OCI-LY7 (cell line): ENCODE measurements at regions not wholly inside any gene's neighbourhood (a gene's known extent, or its start where the extent isn't known, plus 50 kb on each side); places are given as distances from the start of the nearest gene placed in this dataset.

Experiments used
- EZH2phosphoT487 ChIP-seq: fragments of 200-600 bp; sonication (generic); IDR thresholded peaks from 2 replicates; pipeline ENCODE4 v1.6.1; 2018; ENCODE audit warnings: low read depth, borderline replicate concordance, mild to moderate bottlenecking, mixed run types, antibody characterized with exemption, low read length, moderate library complexity, mixed read lengths
- TF ChIP-seq, protein P1 (sequence below): fragments of 200-600 bp; sonication (generic); conservative IDR thresholded peaks from 2 replicates; pipeline ENCODE4 v1.5.1; 2014; ENCODE audit warnings: mild to moderate bottlenecking, antibody characterized with exemption, low read length, moderate library complexity, mixed read lengths

DNA sequence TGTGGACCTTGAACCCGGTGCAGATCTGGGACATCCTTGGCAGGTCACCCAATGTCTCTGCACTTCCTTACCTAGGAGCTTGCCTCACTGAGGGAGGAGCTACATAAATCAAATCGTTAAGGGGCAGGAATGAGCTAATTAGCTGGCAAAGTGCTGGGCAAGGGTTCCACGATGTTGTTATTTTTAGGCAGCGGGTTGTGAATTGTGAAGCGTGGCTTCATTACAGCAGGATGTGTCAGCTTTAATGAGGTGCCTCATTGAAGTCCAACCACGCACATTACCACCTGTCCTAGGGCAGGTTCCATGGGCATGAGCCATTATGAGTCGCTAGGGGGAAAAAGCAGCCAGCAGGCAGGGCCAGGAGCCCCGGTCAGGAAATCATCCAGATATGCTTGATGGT lies 127.0 kb upstream of the AGAP1 start:
- TF ChIP-seq, protein P1, sequence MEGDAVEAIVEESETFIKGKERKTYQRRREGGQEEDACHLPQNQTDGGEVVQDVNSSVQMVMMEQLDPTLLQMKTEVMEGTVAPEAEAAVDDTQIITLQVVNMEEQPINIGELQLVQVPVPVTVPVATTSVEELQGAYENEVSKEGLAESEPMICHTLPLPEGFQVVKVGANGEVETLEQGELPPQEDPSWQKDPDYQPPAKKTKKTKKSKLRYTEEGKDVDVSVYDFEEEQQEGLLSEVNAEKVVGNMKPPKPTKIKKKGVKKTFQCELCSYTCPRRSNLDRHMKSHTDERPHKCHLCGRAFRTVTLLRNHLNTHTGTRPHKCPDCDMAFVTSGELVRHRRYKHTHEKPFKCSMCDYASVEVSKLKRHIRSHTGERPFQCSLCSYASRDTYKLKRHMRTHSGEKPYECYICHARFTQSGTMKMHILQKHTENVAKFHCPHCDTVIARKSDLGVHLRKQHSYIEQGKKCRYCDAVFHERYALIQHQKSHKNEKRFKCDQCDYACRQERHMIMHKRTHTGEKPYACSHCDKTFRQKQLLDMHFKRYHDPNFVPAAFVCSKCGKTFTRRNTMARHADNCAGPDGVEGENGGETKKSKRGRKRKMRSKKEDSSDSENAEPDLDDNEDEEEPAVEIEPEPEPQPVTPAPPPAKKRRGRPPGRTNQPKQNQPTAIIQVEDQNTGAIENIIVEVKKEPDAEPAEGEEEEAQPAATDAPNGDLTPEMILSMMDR = no peak
- no peak for TF ChIP-seq EZH2phosphoT487
